MM.1S (cell line): ENCODE measurements at regions not wholly inside any gene's neighbourhood (a gene's known extent, or its start where the extent isn't known, plus 50 kb on each side); places are given as distances from the start of the nearest gene placed in this dataset.

Source experiments
- DNase-seq: peaks from one replicate; pipeline ENCODE4 v3.0.0-alpha.2; 2015
- H2AFZ ChIP-seq: fragments of 300-600 bp; sonication (generic); 2 replicates; pipeline ENCODE4 v1.6.0; 2016; ENCODE audit warnings: antibody characterized with exemption, low read length
- H3F3A ChIP-seq: fragments of 300-600 bp; sonication (generic); 2 replicates; pipeline ENCODE4 v1.6.1; 2016; ENCODE audit warnings: mild to moderate bottlenecking, antibody characterized with exemption, low read length, moderate library complexity, mixed read lengths; ENCODE audit not compliant: insufficient read depth
- H3K27ac ChIP-seq: fragments of 300-600 bp; sonication (generic); 2 replicates; pipeline ENCODE4 v1.5.1; 2016; ENCODE audit warnings: mild to moderate bottlenecking, low read length
- H3K27me3 ChIP-seq: fragments of 300-600 bp; sonication (generic); replicated peaks from 2 replicates; pipeline ENCODE4 v1.6.0; 2016; ENCODE audit warnings: low read length; ENCODE audit not compliant: insufficient read depth
- H3K36me3 ChIP-seq: fragments of 300-600 bp; sonication (generic); replicated peaks from 2 replicates; pipeline ENCODE4 v1.6.1; 2016; ENCODE audit warnings: mild to moderate bottlenecking, low read length, mixed read lengths; ENCODE audit not compliant: insufficient read depth
- H3K4me1 ChIP-seq: fragments of 300-600 bp; sonication (generic); 2 replicates; pipeline ENCODE4 v1.6.1; 2016; ENCODE audit warnings: low read length, mixed read lengths
- H3K4me2 ChIP-seq: fragments of 300-600 bp; sonication (generic); 2 replicates; pipeline ENCODE4 v1.6.0; 2016; ENCODE audit warnings: low read depth, low read length
- H3K4me3 ChIP-seq: fragments of 300-600 bp; sonication (generic); 2 replicates; pipeline ENCODE4 v1.5.1; 2016; ENCODE audit warnings: low read length, mixed read lengths
- H3K79me2 ChIP-seq: fragments of 300-600 bp; sonication (generic); 2 replicates; pipeline ENCODE4 v1.6.1; 2016; ENCODE audit warnings: mixed run types, low read length, mixed read lengths
- H3K9ac ChIP-seq: fragments of 300-600 bp; sonication (generic); 2 replicates; pipeline ENCODE4 v1.6.1; 2016; ENCODE audit warnings: low read length, mixed read lengths
- H3K9me2 ChIP-seq: fragments of 300-600 bp; sonication (generic); replicated peaks from 2 replicates; pipeline ENCODE4 v1.6.1; 2016; ENCODE audit warnings: mild to moderate bottlenecking, low read length, mixed read lengths; ENCODE audit not compliant: insufficient read depth
- H3K9me3 ChIP-seq: fragments of 300-600 bp; sonication (generic); replicated peaks from 2 replicates; pipeline ENCODE4 v1.6.1; 2016; ENCODE audit warnings: mild to moderate bottlenecking, low read length, mixed read lengths; ENCODE audit not compliant: insufficient read depth
- H4K20me1 ChIP-seq: fragments of 300-600 bp; sonication (generic); 2 replicates; pipeline ENCODE4 v1.6.1; 2016; ENCODE audit warnings: mild to moderate bottlenecking, low read length, moderate library complexity, mixed read lengths; ENCODE audit not compliant: insufficient read depth
- EZH2 ChIP-seq: fragments of 300-600 bp; sonication (generic); optimal IDR thresholded peaks from 2 replicates; pipeline ENCODE3; 2017; ENCODE audit warnings: low read depth, mild to moderate bottlenecking, antibody characterized with exemption, low read length, mixed read lengths
- EZH2phosphoT487 ChIP-seq: fragments of 300-600 bp; sonication (generic); IDR thresholded peaks from 2 replicates; pipeline ENCODE4 v1.6.1; 2018; ENCODE audit warnings: antibody characterized with exemption, low read length
- TF ChIP-seq, protein P1 (sequence below): fragments of 300-600 bp; sonication (generic); IDR thresholded peaks from 2 replicates; pipeline ENCODE4 v1.5.1; 2016; ENCODE audit warnings: antibody characterized with exemption, low read length, mixed read lengths

DNA sequence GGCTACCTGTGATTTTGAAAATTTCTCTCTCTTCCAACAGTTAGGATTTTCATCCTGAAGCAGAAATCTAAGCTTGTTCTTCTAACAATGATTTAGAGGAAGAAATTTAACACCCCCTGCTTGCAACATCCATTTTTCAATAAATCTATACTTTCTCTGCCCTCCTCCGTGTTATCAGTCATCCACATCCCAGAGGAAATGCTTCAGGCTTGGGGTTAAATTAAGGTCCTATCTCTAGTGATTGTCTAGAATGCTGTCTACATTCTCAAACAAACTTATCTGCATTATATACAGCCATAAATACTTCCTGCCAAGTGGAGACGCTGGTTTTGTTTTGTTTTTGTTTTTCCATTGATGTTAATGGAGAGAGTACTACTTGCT lies 371.0 kb downstream of the CSNK1G3 start:
- Histone ChIP-seq H3K9ac (no peak overlapping the region), H3K4me2 (no peak overlapping the region), H3K79me2 (no peaks in the 10 kb centered on the region), H3K27ac (no peak overlapping the region), H3K36me3 (no peaks in the 10 kb centered on the region), H3K27me3 (no peaks in the 10 kb centered on the region), H3K4me3 (no peak overlapping the region), H3F3A (no peaks in the 10 kb centered on the region), H3K9me3 (no peaks in the 10 kb centered on the region), H2AFZ (no peak overlapping the region), H3K9me2 (no peaks in the 10 kb centered on the region), H4K20me1 (no peaks in the 10 kb centered on the region), H3K4me1 (no peaks in the 10 kb centered on the region)
- TF ChIP-seq, protein P1, sequence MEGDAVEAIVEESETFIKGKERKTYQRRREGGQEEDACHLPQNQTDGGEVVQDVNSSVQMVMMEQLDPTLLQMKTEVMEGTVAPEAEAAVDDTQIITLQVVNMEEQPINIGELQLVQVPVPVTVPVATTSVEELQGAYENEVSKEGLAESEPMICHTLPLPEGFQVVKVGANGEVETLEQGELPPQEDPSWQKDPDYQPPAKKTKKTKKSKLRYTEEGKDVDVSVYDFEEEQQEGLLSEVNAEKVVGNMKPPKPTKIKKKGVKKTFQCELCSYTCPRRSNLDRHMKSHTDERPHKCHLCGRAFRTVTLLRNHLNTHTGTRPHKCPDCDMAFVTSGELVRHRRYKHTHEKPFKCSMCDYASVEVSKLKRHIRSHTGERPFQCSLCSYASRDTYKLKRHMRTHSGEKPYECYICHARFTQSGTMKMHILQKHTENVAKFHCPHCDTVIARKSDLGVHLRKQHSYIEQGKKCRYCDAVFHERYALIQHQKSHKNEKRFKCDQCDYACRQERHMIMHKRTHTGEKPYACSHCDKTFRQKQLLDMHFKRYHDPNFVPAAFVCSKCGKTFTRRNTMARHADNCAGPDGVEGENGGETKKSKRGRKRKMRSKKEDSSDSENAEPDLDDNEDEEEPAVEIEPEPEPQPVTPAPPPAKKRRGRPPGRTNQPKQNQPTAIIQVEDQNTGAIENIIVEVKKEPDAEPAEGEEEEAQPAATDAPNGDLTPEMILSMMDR, result no peak
- no peak for TF ChIP-seq EZH2phosphoT487
- TF ChIP-seq EZH2, result no peak
- DNase-seq, result no peak

DNA sequence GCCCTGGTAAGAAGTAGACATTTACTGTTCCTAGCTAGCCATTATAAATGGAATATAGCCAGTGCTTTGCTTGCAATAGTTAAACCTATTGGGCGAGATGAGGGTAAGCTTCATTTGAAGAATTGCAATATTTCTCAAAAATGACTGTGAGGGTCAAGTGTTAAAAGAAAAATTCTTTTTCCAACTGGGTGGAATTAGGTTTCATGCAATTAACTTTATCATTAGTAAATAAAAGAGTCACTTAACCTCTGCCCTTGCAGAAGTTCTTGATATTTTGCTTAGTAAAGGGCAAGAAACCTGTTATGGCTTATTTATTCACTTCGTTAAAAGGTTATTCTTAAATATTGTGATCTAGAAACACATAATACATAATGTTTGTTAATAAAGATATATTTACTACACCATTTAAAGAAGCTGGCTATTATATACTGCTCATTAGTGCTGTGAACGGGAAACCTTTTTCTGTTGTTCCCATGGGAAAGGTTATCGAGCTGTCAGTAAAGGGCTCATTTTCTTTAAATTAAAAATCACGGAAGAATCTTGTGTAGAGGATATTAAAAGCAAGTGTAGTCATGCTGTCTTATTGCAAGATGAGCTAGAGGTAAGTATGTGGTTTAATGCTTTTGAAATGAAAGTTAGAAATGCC lies 370.5 kb downstream of the CSNK1G3 start:
- no peaks in the 10 kb centered on the region for H3K9me2 ChIP-seq
- H3K4me2 ChIP-seq, result no peak overlapping the region
- H3K4me1 ChIP-seq, result no peaks in the 10 kb centered on the region
- no peaks in the 10 kb centered on the region for H3F3A ChIP-seq
- no peak overlapping the region for H2AFZ ChIP-seq
- H3K27me3 ChIP-seq, result no peaks in the 10 kb centered on the region
- no peak overlapping the region for H3K27ac ChIP-seq
- H3K4me3 ChIP-seq, result no peak overlapping the region
- DNase-seq, result no peak
- TF ChIP-seq EZH2phosphoT487, result no peak
- TF ChIP-seq, protein P1, result no peak
- no peak for TF ChIP-seq EZH2
- no peaks in the 10 kb centered on the region for H3K36me3 ChIP-seq
- no peak overlapping the region for H3K9ac ChIP-seq
- H3K9me3 ChIP-seq, result no peaks in the 10 kb centered on the region
- no peaks in the 10 kb centered on the region for H3K79me2 ChIP-seq
- no peaks in the 10 kb centered on the region for H4K20me1 ChIP-seq

DNA sequence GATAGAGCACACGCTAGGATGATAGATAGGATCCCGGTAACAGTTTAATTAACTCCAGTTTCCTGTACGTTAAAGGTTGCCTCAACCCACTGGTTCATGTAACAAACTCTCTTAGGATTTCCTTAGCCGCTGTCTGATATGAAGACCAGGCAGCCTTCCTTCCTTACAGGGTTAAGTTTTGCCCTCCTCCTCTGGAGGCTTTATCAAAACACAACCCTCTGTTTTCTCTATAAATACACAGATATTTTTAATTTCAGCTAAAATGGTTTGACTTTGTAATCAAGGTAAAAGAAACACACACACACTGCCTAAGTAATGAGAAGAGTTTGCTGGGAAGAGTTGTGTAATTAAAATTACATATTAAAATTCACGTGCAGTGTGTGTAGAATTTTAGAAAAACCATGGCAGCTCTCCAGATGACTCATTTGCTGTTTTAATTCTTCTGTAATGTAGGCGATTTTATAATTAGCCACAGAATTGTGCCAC lies 369.8 kb downstream of the CSNK1G3 start:
- no peak overlapping the region for H3K4me3 ChIP-seq
- no peak overlapping the region for H3K9ac ChIP-seq
- no peak for DNase-seq
- H3K36me3 ChIP-seq, result no peaks in the 10 kb centered on the region
- no peak overlapping the region for H3K27ac ChIP-seq
- TF ChIP-seq EZH2phosphoT487 (no peak), EZH2 (no peak)
- TF ChIP-seq, protein P1, result no peak
- H2AFZ ChIP-seq, result no peak overlapping the region
- no peaks in the 10 kb centered on the region for H3F3A ChIP-seq
- H3K4me1 ChIP-seq, result no peaks in the 10 kb centered on the region
- no peaks in the 10 kb centered on the region for H3K9me2 ChIP-seq
- no peaks in the 10 kb centered on the region for H4K20me1 ChIP-seq
- no peak overlapping the region for H3K4me2 ChIP-seq
- no peaks in the 10 kb centered on the region for H3K27me3 ChIP-seq
- H3K79me2 ChIP-seq, result no peaks in the 10 kb centered on the region
- no peaks in the 10 kb centered on the region for H3K9me3 ChIP-seq
